GM21390 (cell line): ENCODE measurements at regions not wholly inside any gene's neighbourhood (a gene's known extent, or its start where the extent isn't known, plus 50 kb on each side); places are given as distances from the start of the nearest gene placed in this dataset.
"Not testable (repeated sequence)": the region's sequence is repeated elsewhere in the genome, so short reads cannot be mapped to it uniquely, and the experiment has no call there.

Experiments
- ATAC-seq: cut with Tn5 transposase; IDR thresholded peaks from one replicate; pipeline ENCODE4 v1.9.1; 2021; ENCODE audit not compliant: unreplicated experiment

GRCh38 chr15:39511000-39511915 is 69.6 kb upstream of the THBS1 start:
- ATAC-seq = no peak

- no peak for ATAC-seq
These were observed 69.0 kb upstream of the THBS1 start for GRCh38 chr15:39511916-39512260.

- no peak for ATAC-seq
These were observed 68.2 kb upstream of the THBS1 start for GRCh38 chr15:39512643-39513042.

GRCh38 chr15:39513936-39514335 is 66.9 kb upstream of the THBS1 start:
- no peak for ATAC-seq

- no peak for ATAC-seq
These were observed 65.9 kb upstream of the THBS1 start for GRCh38 chr15:39514933-39515332.

- no peak for ATAC-seq
These were observed 65.1 kb upstream of the THBS1 start for GRCh38 chr15:39515765-39516164.

- ATAC-seq = no peak
These were observed 63.6 kb upstream of the THBS1 start for GRCh38 chr15:39517122-39517855.

GRCh38 chr15:39523968-39524367 is 56.9 kb upstream of the THBS1 start:
- not testable (repeated sequence) for ATAC-seq

GRCh38 chr15:39529457-39529856 is 51.4 kb upstream of the THBS1 start:
- no peak for ATAC-seq

- ATAC-seq = no peak
These were observed 50.2 kb upstream of the THBS1 start for GRCh38 chr15:39530480-39531342.
